Caco-2 (cell line): ENCODE measurements at regions not wholly inside any gene's neighbourhood (a gene's known extent, or its start where the extent isn't known, plus 50 kb on each side); places are given as distances from the start of the nearest gene placed in this dataset.

ENCODE experiments used
- BruUV-seq: library from RNA; stranded (reverse); fragments of 400-500 nt; replicated peaks from 2 replicates; lab custom pipeline; 2021; lab: Mats Ljungman, UMichigan
- CTCF ChIA-PET: fragments of 300-600 bp; sonication (Branson Sonifier 250); formaldehyde crosslinking; loops from one replicate; lab custom pipeline; 2022; ENCODE audit warnings: antibody characterized with exemption; lab: Charles Lee
- POLR2A ChIA-PET: fragments of 300-600 bp; sonication (Branson Sonifier 250); formaldehyde crosslinking; loops from one replicate; lab custom pipeline; 2022; ENCODE audit warnings: antibody characterized with exemption; lab: Charles Lee
- DNase-seq, 2 experiments: peaks; one replicate each; pipeline versions ENCODE4 v3.0.0 to v3.0.0-alpha.2; 2020 to 2022
- H3K27me3 ChIP-seq: replicated peaks from 2 replicates; pipeline ENCODE4 v1.6.0; 2011; ENCODE audit warnings: low read length; ENCODE audit not compliant: control insufficient read depth, insufficient read depth
- H3K36me3 ChIP-seq: 2 replicates; pipeline ENCODE4 v1.5.1; 2011; ENCODE audit warnings: low read length; ENCODE audit not compliant: control insufficient read depth, insufficient read depth
- H3K4me1 ChIP-seq: fragments of 250-450 bp; sonication (Bioruptor Pico); 2 replicates; pipeline ENCODE4 v1.5.1; 2020; ENCODE audit warnings: mild to moderate bottlenecking
- H3K4me3 ChIP-seq: 2 replicates; pipeline ENCODE4 v1.5.1; 2011; ENCODE audit warnings: low read depth, mild to moderate bottlenecking, control low read depth, low read length
- H3K9me3 ChIP-seq: fragments of 250-450 bp; sonication (Bioruptor Pico); 2 replicates; pipeline ENCODE4 v1.5.1; 2020; ENCODE audit warnings: mild to moderate bottlenecking, moderate library complexity
- H3K27ac Mint-ChIP-seq: one replicate; pipeline ENCODE4 v1.8.0; 2022; ENCODE audit warnings: mixed read lengths; ENCODE audit not compliant: unreplicated experiment
- H3K27me3 Mint-ChIP-seq: one replicate; pipeline ENCODE4 v1.8.0; 2022; ENCODE audit warnings: mixed read lengths; ENCODE audit not compliant: insufficient read depth, unreplicated experiment
- H3K36me3 Mint-ChIP-seq: one replicate; pipeline ENCODE4 v1.8.0; 2022; ENCODE audit warnings: mild to moderate bottlenecking, mixed read lengths; ENCODE audit not compliant: insufficient read depth, unreplicated experiment
- H3K4me1 Mint-ChIP-seq: one replicate; pipeline ENCODE4 v1.8.0; 2022; ENCODE audit warnings: low read depth, mixed read lengths; ENCODE audit not compliant: unreplicated experiment
- H3K4me3 Mint-ChIP-seq: one replicate; pipeline ENCODE4 v1.8.0; 2022; ENCODE audit warnings: mild to moderate bottlenecking, moderate library complexity, mixed read lengths; ENCODE audit not compliant: unreplicated experiment
- H3K9me3 Mint-ChIP-seq: one replicate; pipeline ENCODE4 v1.8.0; 2022; ENCODE audit warnings: mixed read lengths; ENCODE audit not compliant: unreplicated experiment
- intact Hi-C: fragments of 100-400 bp; cut with micrococcal nuclease; formaldehyde crosslinking; loops from one replicate; pipeline ENCODE4 v1.10.0; 2022; ENCODE audit not compliant: unreplicated experiment
- TF ChIP-seq, protein P1 (sequence below), 2 experiments: fragments of 200-600 bp in 1 of 2; IDR thresholded peaks; 1 replicate in 1 of 2; 2 replicates in 1 of 2; pipeline versions ENCODE4 v1.5.1 to v1.8.0; 2011 to 2022; ENCODE audit warnings: antibody characterized with exemption in 1 of 2, control low read depth in 1 of 2, inconsistent platforms in 1 of 2, low read depth in 1 of 2, low read length in 1 of 2, mild to moderate bottlenecking in 1 of 2, moderate library complexity in 1 of 2; ENCODE audit not compliant: insufficient read depth in 1 of 2, severe bottlenecking in 1 of 2, unreplicated experiment in 1 of 2

- H3K4me1 Mint-ChIP-seq: no peaks in the 10 kb centered on the region
- peaks cover 11% of the 10 kb centered on the region for H3K27me3 Mint-ChIP-seq
- CTCF ChIA-PET: no interaction called here
- H3K4me3 Mint-ChIP-seq: no peak overlapping the region
- no peak overlapping the region for H3K4me3 ChIP-seq
- DNase-seq: no peak
- no peaks in the 10 kb centered on the region for H3K9me3 ChIP-seq
- BruUV-seq: no TSS peak
- intact Hi-C loops: no loop called here
- peaks cover 7% of the 10 kb centered on the region for H3K9me3 Mint-ChIP-seq
- no peaks in the 10 kb centered on the region for H3K36me3 Mint-ChIP-seq
- H3K27me3 ChIP-seq: no peaks in the 10 kb centered on the region
- H3K27ac Mint-ChIP-seq: no peak overlapping the region
- H3K36me3 ChIP-seq: no peaks in the 10 kb centered on the region
- H3K4me1 ChIP-seq: no peaks in the 10 kb centered on the region
- TF ChIP-seq, protein P1, sequence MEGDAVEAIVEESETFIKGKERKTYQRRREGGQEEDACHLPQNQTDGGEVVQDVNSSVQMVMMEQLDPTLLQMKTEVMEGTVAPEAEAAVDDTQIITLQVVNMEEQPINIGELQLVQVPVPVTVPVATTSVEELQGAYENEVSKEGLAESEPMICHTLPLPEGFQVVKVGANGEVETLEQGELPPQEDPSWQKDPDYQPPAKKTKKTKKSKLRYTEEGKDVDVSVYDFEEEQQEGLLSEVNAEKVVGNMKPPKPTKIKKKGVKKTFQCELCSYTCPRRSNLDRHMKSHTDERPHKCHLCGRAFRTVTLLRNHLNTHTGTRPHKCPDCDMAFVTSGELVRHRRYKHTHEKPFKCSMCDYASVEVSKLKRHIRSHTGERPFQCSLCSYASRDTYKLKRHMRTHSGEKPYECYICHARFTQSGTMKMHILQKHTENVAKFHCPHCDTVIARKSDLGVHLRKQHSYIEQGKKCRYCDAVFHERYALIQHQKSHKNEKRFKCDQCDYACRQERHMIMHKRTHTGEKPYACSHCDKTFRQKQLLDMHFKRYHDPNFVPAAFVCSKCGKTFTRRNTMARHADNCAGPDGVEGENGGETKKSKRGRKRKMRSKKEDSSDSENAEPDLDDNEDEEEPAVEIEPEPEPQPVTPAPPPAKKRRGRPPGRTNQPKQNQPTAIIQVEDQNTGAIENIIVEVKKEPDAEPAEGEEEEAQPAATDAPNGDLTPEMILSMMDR (IDR thresholded peaks at IDR 0.05; ENCODE audit: insufficient read depth in 1 of 2, low read depth in 1 of 2, low read length in 1 of 2, severe bottlenecking in 1 of 2, unreplicated experiment in 1 of 2): no peak
- POLR2A ChIA-PET: no interaction called here
Measured at GRCh38 chr17:65355246-65355645, 206.2 kb downstream of the AXIN2 start.

DNA sequence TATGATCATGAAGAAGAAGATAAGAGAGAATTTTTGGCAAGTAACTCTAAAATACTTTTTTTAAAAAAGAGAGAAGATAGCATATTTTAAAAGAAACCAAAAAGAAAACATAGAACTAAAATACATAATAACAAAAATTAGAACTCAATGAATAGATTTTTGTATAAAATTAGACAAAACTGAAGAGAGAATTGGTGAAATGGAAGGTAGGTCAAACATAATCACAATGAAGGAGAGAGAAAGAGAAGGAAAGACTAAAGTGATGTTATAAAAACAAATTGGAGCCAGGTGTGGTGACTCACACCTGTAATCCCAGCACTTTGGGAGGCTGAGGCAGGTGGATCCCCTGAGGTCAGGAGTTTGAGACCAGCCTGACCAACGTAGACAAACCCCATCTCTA is 211.5 kb downstream of the AXIN2 start:
- Histone ChIP-seq H3K27me3 (no peaks in the 10 kb centered on the region), H3K36me3 (no peaks in the 10 kb centered on the region), H3K9me3 (peaks cover 6% of the 10 kb centered on the region; the same call in 1 of the 2 replicates), H3K4me1 (no peaks in the 10 kb centered on the region), H3K4me3 (no peak overlapping the region)
- CTCF ChIA-PET: no interaction called here
- Mint-ChIP-seq H3K4me1 (peaks cover 5% of the 10 kb centered on the region), H3K27me3 (peaks cover 13% of the 10 kb centered on the region), H3K4me3 (no peak overlapping the region), H3K27ac (no peak overlapping the region), H3K36me3 (no peaks in the 10 kb centered on the region), H3K9me3 (peaks cover 18% of the 10 kb centered on the region)
- intact Hi-C loops: no loop called here
- POLR2A ChIA-PET: no interaction called here
- TF ChIP-seq, protein P1 (IDR thresholded peaks at IDR 0.05; ENCODE audit: insufficient read depth in 1 of 2, low read depth in 1 of 2, low read length in 1 of 2, severe bottlenecking in 1 of 2, unreplicated experiment in 1 of 2): no peak
- no peak for DNase-seq
- no TSS peak for BruUV-seq

- DNase-seq: no peak
- Histone ChIP-seq H3K4me3 (no peak overlapping the region), H3K36me3 (no peaks in the 10 kb centered on the region), H3K9me3 (peaks cover 6% of the 10 kb centered on the region; the same call in 1 of the 2 replicates), H3K27me3 (no peaks in the 10 kb centered on the region), H3K4me1 (no peaks in the 10 kb centered on the region)
- H3K9me3 Mint-ChIP-seq: peaks cover 18% of the 10 kb centered on the region
- peaks cover 13% of the 10 kb centered on the region for H3K27me3 Mint-ChIP-seq
- H3K4me1 Mint-ChIP-seq: peaks cover 5% of the 10 kb centered on the region
- H3K4me3 Mint-ChIP-seq: no peak overlapping the region
- H3K36me3 Mint-ChIP-seq: no peaks in the 10 kb centered on the region
- no peak overlapping the region for H3K27ac Mint-ChIP-seq
- intact Hi-C loops: no loop called here
- TF ChIP-seq, protein P1 (IDR thresholded peaks at IDR 0.05; ENCODE audit: insufficient read depth in 1 of 2, low read depth in 1 of 2, low read length in 1 of 2, severe bottlenecking in 1 of 2, unreplicated experiment in 1 of 2): no peak
- POLR2A ChIA-PET: no interaction called here
- BruUV-seq: no TSS peak
- CTCF ChIA-PET: interaction anchor here (0.7 kb wide), 1 partner anchor 858 kb away, joined by 5 read pairs; no protein-coding TSS in a partner anchor
Measured at GRCh38 chr17:65346166-65346565, 209.0 kb downstream of the RGS9 start.
